Fibroblast of mammary gland (primary cell): ENCODE measurements at regions not wholly inside any gene's neighbourhood (a gene's known extent, or its start where the extent isn't known, plus 50 kb on each side); places are given as distances from the start of the nearest gene placed in this dataset.
"Not testable (repeated sequence)": the region's sequence is repeated elsewhere in the genome, so short reads cannot be mapped to it uniquely, and the experiment has no call there.

Experiments used
- DNase-seq: peaks from one replicate; pipeline ENCODE4 v3.0.0-alpha.2; 2010; ENCODE audit warnings: low read depth
- H3K4me3 ChIP-seq: 2 replicates; pipeline ENCODE4 v1.5.1; 2011; ENCODE audit warnings: low read depth, mild to moderate bottlenecking, low read length, moderate library complexity; ENCODE audit not compliant: control insufficient read depth
- CTCF ChIP-seq: conservative IDR thresholded peaks from 2 replicates; pipeline ENCODE4 v1.5.1; 2011; ENCODE audit warnings: low read depth, low read length, inconsistent platforms; ENCODE audit not compliant: control insufficient read depth, insufficient read depth

GRCh38 chr13:85985797-85986196 lies 186.6 kb upstream of the SLITRK6 start:
- DNase-seq: peak; percentile 10
- TF ChIP-seq CTCF: no peak
- H3K4me3 ChIP-seq: no peak overlapping the region

- no peak overlapping the region for H3K4me3 ChIP-seq
- TF ChIP-seq CTCF: no peak
- no peak for DNase-seq
These were observed 182.9 kb upstream of the SLITRK6 start for GRCh38 chr13:85982102-85982501.

GRCh38 chr13:85980447-85980846 lies 181.2 kb upstream of the SLITRK6 start:
- DNase-seq, H3K4me3 ChIP-seq: not testable (repeated sequence)

- DNase-seq: no peak
- no peak for TF ChIP-seq CTCF
- H3K4me3 ChIP-seq: no peak overlapping the region
These were observed 177.0 kb upstream of the SLITRK6 start for GRCh38 chr13:85976242-85976641.

- DNase-seq: peak; percentile 4
- TF ChIP-seq CTCF: no peak
These were observed 175.6 kb upstream of the SLITRK6 start for GRCh38 chr13:85974608-85975366.

GRCh38 chr13:85970727-85971126 lies 171.5 kb upstream of the SLITRK6 start:
- H3K4me3 ChIP-seq: no peak overlapping the region
- TF ChIP-seq CTCF: no peak
- peak; percentile 2 for DNase-seq

More at GRCh38 chr13:85974608-85975366, 175.6 kb upstream of the SLITRK6 start:
- no peak overlapping the region for H3K4me3 ChIP-seq

GRCh38 chr13:85969331-85969730 lies 170.1 kb upstream of the SLITRK6 start:
- no peak for DNase-seq
- no peak for TF ChIP-seq CTCF
- H3K4me3 ChIP-seq: no peak overlapping the region
